ENCODE measurements at regions not wholly inside any gene's neighbourhood (a gene's known extent, or its start where the extent isn't known, plus 50 kb on each side); places are given as distances from the start of the nearest gene placed in this dataset.

DNA sequence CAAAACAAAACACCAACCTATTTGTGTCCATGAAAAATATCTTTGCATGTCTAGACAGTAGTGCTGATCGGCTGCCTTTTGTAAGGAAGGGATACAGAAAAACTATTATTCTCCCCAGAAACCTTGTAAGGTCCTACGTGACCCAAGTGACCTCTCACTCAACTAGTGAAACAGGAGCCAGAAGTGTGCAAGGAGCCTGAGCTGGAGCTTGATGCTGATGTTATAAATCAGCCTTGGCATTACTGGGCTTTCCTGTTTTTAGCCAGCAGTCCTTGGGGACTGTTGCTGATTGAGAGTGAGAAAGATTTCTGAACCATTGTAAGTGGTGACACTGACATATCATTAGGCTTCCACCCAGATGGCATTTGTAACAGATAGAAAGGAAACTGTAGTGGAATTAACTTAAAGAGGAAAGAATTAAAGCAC lies 100.8 kb upstream of the LIMCH1 start:
- TF ChIP-seq, protein P1, sequence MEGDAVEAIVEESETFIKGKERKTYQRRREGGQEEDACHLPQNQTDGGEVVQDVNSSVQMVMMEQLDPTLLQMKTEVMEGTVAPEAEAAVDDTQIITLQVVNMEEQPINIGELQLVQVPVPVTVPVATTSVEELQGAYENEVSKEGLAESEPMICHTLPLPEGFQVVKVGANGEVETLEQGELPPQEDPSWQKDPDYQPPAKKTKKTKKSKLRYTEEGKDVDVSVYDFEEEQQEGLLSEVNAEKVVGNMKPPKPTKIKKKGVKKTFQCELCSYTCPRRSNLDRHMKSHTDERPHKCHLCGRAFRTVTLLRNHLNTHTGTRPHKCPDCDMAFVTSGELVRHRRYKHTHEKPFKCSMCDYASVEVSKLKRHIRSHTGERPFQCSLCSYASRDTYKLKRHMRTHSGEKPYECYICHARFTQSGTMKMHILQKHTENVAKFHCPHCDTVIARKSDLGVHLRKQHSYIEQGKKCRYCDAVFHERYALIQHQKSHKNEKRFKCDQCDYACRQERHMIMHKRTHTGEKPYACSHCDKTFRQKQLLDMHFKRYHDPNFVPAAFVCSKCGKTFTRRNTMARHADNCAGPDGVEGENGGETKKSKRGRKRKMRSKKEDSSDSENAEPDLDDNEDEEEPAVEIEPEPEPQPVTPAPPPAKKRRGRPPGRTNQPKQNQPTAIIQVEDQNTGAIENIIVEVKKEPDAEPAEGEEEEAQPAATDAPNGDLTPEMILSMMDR (IDR thresholded peaks at IDR 0.05) = no peak
- no peak for TF ChIP-seq POLR2A (IDR thresholded peaks at IDR 0.05; ENCODE audit: low read depth)
- TF ChIP-seq POLR2AphosphoS5 (IDR thresholded peaks at IDR 0.05) = no peak
- TF ChIP-seq EP300 (IDR thresholded peaks at IDR 0.05) = no peak

Data from esophagus muscularis mucosa (tissue), 4 donors.